HG02678 (cell line): ENCODE measurements at regions not wholly inside any gene's neighbourhood (a gene's known extent, or its start where the extent isn't known, plus 50 kb on each side); places are given as distances from the start of the nearest gene placed in this dataset.

Experiments
- ATAC-seq: cut with Tn5 transposase; IDR thresholded peaks from one replicate; pipeline ENCODE4 v1.9.1; 2021; ENCODE audit warnings: mild to moderate bottlenecking, moderate library complexity; ENCODE audit not compliant: unreplicated experiment

GRCh38 chr18:41842886-41843285, 112.1 kb upstream of the PIK3C3 start:
- ATAC-seq = no peak

DNA sequence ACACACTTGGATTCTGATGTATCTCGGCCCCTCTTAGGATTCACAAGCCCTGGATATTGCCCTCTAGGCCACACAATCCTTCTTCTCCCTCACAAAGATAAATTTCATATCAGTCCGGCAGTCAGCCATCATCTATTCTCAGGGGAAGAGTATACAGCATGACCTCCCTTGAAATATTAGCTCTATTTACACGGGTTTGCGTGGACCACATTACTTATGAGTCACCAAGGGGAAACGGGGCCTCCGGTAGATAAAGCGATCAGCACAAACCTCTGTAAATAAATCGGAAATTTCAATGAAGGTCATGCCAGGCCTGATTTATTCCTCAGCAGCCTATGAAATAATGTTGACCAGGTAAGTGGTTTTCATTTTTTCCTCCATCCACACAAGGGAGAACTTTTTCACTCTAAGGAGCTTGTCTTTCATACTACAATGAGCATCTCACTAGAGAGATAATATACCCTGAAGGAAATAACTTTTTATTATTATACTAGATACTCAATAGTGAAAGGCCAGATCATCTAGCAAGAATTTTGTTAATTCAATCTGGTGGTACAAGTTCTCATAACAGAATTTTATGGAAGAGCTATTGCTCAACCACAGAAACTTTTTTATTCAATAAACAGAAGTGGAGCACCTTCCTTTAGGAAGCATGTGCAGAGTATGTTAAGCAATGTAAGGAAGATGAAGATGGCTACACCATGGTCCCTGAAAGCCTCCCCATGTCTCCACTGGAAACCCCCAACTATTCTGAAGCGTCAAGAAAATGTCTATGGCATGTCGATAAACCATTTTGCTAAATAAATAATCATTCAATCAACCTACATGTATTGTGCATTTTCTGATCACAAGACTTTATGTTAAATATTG, 125.2 kb upstream of the PIK3C3 start:
- ATAC-seq = no peak

GRCh38 chr18:41828137-41828536, 126.9 kb upstream of the PIK3C3 start:
- ATAC-seq = no peak

- no peak for ATAC-seq
These were observed 134.2 kb upstream of the PIK3C3 start for GRCh38 chr18:41820784-41821183.

GRCh38 chr18:41818381-41819355, 136.4 kb upstream of the PIK3C3 start:
- ATAC-seq = no peak

GRCh38 chr18:41814651-41815050, 140.4 kb upstream of the PIK3C3 start:
- ATAC-seq = no peak

DNA sequence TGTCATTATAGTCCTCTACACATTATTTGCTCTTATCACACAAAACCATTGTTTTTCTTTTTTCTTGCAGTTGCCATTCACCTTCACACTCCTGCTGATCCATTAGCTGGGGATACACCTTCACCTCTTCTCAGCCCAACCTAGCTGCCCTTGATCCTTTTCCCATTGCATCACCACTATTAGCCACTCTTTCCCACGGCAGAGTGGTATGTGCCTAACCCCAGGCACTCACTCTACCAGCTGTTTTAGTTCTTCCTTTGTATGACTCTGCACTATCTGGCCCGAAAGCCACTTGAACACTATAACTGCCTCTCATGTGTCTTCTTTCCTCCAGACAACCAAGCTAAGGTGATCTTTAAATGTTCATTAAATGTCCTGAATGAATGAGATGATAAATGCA, 145.4 kb upstream of the PIK3C3 start:
- no peak for ATAC-seq

DNA sequence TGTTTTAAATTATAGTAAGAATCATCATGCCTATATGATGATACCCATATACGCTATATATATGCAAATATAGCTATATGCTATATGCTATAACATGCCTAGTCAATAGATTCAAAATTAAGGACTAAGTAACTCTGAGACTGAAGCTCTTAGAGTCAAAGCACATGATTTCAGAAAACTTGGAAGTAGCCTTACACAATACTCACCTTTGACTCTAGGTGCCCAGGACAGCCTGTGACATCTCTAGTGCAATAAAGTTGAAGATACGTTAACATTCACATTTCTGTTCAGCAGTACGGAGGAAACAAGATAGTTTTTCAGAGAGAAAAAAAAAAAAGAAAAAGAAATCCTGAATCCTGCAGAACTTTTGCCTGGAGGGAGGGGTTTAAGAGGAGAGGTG, 149.7 kb upstream of the PIK3C3 start:
- ATAC-seq = no peak

- ATAC-seq = no peak
These were observed 156.2 kb upstream of the PIK3C3 start for GRCh38 chr18:41798879-41799278.

DNA sequence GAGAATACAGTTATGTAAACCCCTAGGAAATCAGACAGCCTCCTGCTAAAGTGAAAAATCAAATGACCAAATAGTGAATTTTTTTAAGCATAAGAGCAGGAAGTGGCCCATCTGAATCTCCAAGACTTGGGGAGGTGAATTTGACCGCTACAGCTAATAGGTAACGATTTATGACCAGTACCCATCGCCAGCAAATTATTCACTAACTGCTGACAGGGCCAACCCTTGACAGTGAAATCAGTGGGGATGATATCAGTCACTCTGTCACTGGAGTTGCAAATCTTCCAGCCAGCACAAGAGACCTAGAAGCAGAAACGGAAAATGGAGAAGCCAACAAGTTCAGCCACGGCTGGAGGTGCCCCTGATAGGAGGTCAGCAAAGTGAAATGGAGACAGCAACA, 164.3 kb upstream of the PIK3C3 start:
- ATAC-seq = no peak

DNA sequence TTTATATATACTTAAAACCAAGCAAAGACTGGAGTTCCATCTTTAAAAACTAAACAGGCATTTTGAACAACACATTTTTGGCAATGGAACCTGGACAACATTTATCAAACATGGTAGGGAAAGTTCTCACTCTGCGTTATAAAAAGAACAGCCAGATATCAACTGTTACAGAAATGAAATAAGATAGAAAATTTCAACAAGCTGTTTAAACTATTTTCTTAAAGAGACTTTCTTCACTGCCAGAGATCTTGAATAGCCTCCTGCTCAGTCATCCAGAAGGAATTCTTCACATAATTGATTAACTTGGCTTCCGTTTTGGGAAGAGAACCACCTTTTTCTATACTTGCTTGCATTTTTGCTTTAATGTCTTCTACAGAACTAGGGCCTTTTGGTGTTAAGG, 166.0 kb upstream of the PIK3C3 start:
- ATAC-seq = no peak

DNA sequence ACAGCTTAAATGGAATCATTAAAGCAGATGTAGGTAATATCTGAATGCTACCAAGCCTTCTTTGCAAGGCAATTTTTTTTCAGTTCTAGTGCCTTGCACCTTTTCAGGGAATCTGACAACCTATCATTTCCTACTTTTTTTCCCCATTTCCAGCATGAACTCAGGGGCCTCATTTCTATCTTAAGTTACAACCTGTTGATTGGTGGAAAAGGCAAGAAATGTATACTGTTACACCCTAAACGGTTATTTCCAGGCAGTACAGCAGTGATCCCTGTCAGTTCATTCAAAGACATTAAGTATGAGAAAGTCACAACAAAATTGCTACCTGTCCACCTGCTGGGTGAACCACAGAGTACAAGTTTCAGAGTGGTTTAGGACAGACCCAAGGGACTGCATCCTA, 171.2 kb upstream of the PIK3C3 start:
- no peak for ATAC-seq

- ATAC-seq = no peak
These were observed 171.8 kb upstream of the PIK3C3 start for GRCh38 chr18:41783065-41783818.

GRCh38 chr18:41771973-41772372, 183.1 kb upstream of the PIK3C3 start:
- no peak for ATAC-seq

DNA sequence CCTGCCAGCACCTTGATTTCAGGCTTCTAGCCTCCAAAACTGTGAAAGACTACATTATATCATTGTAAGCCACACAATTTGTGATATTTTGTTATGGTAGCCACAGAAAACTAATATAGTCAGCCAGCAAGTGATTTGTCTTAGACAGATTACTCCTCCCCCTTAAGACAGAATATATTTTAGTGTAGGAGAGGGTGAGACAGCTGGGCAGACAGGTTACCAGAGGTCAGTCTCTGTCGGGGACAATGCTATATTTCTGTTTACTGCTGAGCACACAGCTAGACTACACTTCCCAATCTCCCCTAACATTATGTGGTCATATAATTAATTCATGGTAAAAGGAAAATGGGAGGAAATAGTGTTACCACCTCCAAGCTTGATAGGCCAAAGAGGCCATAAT, 185.8 kb upstream of the PIK3C3 start:
- ATAC-seq = no peak

DNA sequence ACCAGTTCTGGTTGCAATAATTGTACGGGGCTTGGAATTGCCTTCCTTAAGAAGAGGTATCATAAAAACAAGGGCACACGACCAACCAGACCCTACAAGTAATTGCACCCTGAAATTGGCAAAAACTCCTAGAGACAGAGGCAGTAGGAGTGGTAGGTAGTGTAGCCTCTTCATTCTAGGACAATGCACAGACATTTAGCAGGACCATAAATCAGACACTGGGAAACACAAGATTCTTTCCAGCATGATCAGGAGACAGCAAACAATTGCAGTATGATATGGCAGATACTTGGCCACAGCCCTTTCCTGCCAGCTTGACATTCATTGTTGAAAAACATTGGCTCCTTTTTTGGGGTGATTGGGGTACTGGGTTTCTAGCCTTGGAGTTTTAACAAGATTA, 186.6 kb upstream of the PIK3C3 start:
- no peak for ATAC-seq

DNA sequence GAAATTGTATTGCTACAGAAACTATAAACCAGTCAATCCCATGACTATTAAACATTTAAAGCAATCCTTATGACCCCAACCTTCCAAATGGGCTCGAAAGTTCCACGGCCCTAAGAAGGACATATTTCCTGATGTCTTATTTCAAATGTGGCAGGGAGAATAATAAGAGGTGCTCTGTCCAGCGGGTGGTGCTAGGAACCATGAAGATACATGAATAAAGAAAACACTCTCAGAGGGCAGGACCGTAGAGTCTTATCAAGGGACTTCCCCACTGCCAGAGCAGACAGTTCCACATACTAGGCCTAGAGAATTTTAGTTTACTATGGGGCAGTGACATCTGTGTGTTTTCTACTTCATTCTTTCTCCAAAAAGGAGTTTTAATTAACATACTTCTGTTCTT, 187.1 kb upstream of the PIK3C3 start:
- ATAC-seq = no peak

DNA sequence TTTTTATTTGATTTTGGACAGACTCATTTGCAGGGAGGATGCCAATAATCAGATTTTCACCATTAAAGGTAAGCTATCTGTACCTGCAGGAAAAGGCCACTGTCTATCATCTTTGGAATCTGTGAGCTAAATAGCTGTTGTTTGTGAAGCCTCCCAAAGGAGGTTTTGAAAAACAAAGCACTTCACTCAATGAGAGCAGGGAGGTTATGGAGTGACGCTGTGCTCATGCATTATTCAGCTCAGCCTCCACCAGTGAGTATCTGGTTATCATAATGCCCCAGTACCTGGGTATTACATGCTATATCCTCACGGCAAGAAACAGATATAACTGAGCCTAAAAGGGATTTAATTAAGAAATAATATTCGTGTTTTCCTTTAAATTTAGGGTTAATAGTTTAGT, 189.6 kb upstream of the PIK3C3 start:
- ATAC-seq = no peak

GRCh38 chr18:41763361-41763760, 191.7 kb upstream of the PIK3C3 start:
- no peak for ATAC-seq

- no peak for ATAC-seq
These were observed 193.6 kb upstream of the PIK3C3 start for GRCh38 chr18:41761333-41762018.

DNA sequence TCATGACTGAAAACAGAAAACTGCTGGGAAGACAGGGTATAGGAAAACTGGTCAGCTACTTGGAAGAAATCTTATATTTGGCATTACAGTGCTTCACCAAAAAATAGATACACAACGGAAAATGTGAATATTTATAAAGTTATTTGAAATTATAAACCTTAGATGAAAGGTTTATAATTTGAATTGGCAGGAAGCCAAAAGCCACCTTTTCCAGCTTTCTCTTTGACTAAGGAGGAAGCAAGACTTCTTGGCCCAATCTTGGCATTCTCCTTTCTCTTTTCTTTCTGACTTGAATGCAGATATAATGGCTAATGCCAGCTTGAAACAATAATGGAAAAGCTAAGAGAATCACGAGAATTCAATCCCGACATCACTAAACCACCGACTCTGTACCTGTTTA, 196.5 kb upstream of the PIK3C3 start:
- no peak for ATAC-seq
